ENCODE measurements at regions not wholly inside any gene's neighbourhood (a gene's known extent, or its start where the extent isn't known, plus 50 kb on each side); places are given as distances from the start of the nearest gene placed in this dataset.

DNA sequence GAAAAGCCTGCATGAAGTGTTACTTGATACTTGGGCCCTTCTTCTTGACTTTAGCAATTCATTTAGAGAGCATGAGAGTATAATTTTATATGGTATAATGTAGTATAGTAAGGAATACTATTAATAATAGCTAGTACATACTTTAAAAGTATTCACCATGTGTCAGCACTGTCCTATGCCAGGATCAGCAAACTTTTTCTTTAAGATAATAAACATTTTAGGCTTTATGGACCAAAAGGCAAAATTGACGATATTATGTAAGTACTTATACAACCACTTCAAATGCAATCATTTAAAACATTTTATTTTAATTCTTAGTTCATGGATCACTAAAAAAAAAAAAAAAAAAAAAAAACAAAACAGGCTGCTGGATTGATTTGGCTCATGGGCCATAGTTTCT lies 163.9 kb downstream of the IBTK start:
- TF ChIP-seq, protein P1, sequence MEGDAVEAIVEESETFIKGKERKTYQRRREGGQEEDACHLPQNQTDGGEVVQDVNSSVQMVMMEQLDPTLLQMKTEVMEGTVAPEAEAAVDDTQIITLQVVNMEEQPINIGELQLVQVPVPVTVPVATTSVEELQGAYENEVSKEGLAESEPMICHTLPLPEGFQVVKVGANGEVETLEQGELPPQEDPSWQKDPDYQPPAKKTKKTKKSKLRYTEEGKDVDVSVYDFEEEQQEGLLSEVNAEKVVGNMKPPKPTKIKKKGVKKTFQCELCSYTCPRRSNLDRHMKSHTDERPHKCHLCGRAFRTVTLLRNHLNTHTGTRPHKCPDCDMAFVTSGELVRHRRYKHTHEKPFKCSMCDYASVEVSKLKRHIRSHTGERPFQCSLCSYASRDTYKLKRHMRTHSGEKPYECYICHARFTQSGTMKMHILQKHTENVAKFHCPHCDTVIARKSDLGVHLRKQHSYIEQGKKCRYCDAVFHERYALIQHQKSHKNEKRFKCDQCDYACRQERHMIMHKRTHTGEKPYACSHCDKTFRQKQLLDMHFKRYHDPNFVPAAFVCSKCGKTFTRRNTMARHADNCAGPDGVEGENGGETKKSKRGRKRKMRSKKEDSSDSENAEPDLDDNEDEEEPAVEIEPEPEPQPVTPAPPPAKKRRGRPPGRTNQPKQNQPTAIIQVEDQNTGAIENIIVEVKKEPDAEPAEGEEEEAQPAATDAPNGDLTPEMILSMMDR (IDR thresholded peaks at IDR 0.05): no peak
- no peak for TF ChIP-seq POLR2A (IDR thresholded peaks at IDR 0.05)
